Posterior vena cava (tissue), 2 donors: ENCODE measurements at regions not wholly inside any gene's neighbourhood (a gene's known extent, or its start where the extent isn't known, plus 50 kb on each side); places are given as distances from the start of the nearest gene placed in this dataset.

Experiments
- DNase-seq: peaks from one replicate; pipeline ENCODE4 v3.0.0-alpha.2; 2020; ENCODE audit warnings: low spot score
- intact Hi-C, 2 donors: fragments of 100-400 bp; cut with DNase I; formaldehyde crosslinking; loops; one replicate each; pipeline versions ENCODE4 v1.14.1 to v1.14.2; 2022 to 2023
- donor health status: DM: yes; HTN: yes; CAD: no.
- donor health status: DM: yes; HTN: yes; CAD: no.

DNA sequence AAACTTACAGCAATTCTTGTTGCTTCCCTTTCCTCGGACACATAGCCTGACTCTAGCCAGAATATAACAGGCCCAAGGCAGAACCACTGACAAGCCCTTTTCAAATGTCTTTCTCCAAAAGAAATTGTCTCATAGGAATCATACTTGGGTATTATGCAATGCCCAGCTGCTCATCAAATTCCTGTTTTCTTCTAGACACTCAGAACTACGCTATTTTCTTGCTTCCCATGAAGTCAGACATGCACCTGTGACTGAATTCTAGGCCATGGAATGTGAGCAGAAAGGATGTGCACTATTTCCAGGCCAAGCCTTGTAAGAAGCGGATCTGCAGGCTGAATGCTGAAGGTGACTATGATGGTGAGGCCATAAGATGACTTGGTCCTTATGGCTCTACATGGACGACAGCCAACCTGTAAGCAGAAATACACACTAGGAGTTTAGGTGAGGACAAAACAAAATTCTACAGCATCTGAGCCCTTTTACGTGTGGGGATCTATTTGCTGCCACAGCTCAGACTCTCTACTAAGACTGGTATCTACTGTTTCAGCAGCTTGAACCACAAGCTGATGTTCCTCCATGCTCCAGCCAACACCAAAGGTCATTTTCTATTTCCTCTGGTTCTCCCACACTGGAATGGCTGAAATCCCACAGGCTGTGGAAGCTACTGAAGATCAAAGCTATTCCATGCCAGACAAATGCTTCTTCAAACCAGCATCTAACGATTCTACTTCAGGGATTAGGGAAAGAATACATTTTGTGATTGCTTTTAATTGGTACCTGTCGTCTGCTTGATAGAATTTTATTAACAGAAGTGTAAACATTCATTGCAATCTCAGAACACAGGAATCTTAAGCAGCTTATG lies 378.7 kb downstream of the RBM43 start:
- DNase-seq = no peak
- intact Hi-C loops = no loop called here

DNA sequence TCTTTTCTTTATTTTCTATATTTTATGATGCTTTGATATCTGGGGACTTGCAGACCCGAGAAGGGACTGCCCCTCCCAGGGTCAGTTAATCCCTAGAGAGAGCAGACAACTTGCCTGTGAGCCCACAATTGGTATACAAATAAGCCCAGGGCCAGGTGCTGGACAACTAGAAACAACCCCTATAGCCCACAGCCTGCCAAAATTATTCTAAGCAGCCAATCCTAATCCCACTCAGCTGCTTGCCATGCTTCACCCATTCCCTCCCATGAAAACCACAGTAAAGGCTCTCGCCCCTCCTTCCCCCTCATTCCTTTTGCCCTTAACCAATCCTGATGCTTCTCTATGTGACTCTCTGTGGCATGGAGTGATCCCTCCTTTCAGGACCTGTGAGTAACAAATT lies 380.7 kb downstream of the RBM43 start:
- DNase-seq = no peak
- intact Hi-C loops = no loop called here

DNA sequence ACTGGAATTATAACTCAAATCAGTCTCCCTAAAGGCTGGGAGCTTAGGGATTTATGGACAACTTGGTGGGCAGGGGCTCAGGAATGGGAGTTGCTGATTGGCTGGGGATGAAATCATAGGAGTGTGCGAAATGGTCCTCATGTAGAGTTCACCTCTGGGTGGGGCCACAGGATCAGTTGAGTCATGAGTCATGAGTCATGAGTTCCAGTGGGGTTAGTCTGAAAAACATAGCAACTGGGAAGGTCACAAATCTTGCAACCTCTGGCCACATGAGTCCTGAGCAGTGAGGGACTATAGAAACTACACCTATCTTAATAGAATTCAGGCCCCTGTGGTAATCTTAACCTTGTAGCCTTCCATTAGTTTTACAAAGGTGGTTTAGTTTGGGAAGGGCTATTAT lies 383.3 kb downstream of the RBM43 start:
- no peak for DNase-seq

GRCh38 chr2:150876251-150876950 lies 385.3 kb downstream of the RBM43 start:
- no peak for DNase-seq
- intact Hi-C loops = no loop called here

More for the DNA sequence above, 383.3 kb downstream of the RBM43 start:
- intact Hi-C loops = no loop called here

GRCh38 chr2:150873396-150873772 lies 385.9 kb upstream of the RND3 start:
- DNase-seq = no peak
- intact Hi-C loops = no loop called here

DNA sequence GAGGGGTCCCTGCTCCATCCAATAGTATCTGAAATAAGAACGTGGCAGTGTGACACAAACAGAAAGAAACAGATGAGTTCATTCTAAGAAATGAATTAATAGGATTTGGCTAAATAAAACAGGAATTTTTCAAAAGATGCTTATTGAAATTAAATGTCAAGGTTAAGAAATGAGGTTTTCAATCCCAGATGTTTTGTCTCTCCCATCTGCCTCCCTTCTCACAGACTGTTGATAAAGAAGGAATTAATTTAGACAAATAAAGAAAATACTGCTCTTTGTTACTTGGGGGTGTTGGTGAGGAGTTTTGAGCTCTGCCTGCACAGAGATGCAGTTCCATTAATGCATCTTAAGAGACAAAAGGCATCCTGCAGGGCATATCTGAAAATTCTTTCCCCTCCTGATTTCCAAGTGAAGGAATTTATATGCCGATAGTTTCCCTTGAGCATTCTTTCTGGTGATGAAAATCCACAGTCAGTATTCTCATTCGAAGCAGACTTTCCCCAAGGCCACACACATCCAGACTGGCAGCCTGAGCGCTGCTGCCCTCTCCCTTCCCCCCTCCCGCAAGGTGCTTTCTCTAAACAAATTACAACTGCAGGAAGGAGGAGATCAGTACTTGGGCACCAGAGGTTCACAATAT lies 385.4 kb upstream of the RND3 start:
- no peak for DNase-seq
- intact Hi-C loops = no loop called here

GRCh38 chr2:150866431-150866830 lies 379.0 kb upstream of the RND3 start:
- DNase-seq = no peak
- intact Hi-C loops = no loop called here

DNA sequence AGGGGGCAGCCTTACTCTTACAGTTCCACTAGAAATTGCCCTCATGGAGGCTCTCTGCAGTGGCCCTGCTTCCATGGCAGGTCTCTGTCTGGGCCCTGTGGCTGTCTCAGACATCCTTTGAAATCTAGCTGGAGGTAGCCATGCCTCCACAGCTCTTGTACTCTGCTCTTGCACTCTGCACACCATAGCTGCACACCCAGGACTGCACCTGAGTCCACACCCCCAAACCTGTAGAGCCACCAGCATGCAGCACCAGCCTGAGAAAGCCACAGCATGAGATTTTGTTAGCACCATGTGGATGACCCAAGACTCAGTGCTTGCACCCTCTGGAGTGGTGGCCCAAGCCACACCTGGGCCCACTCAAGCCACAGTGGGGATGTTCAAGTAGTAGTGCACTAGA lies 376.2 kb upstream of the RND3 start:
- no peak for DNase-seq
- intact Hi-C loops = no loop called here

DNA sequence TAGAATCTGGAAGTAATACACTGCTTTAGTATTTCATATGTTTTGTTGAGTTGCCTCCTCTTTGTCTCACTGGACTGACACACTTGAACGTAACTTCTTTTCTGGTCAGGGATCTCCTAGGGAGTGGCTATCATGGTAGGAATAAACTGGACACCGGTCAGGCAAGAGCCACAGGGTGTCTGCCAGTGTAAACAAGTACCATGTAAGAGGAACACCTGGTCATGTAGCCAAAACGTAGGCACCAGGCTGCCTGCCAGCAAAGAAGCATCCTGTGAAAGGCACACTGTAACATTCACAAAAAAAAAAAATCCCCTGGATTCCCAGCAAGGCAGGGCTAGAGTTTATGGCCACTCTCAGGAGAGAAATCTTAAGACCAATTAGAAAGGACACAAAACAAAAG lies 372.8 kb upstream of the RND3 start:
- DNase-seq = no peak
- intact Hi-C loops = no loop called here

DNA sequence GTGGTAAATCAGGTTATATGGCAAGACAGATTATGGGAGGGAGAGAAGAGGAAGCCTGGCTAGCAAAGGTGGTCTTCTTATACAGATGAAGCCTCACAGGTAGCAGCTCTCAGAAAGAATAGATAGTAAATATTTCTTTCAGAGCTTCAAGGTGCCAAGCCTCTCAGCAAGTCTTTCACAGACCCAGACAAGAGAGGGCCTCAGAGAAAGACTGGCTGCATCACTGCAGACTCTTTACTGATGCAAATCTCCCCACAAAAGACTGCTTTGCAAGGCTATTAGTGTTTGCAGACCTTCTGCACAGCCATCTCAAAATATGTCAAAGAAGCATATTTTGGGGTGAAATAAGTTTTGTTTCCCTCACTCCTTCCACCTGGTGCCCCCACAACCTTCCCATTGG lies 372.4 kb upstream of the RND3 start:
- intact Hi-C loops = no loop called here
- no peak for DNase-seq

GRCh38 chr2:150859162-150859561 lies 371.7 kb upstream of the RND3 start:
- intact Hi-C loops = no loop called here
- no peak for DNase-seq

GRCh38 chr2:150858382-150858781 lies 370.9 kb upstream of the RND3 start:
- DNase-seq = no peak
- intact Hi-C loops = no loop called here

- intact Hi-C loops = no loop called here
- DNase-seq = no peak
Observed at GRCh38 chr2:150856596-150857281, 369.3 kb upstream of the RND3 start.

DNA sequence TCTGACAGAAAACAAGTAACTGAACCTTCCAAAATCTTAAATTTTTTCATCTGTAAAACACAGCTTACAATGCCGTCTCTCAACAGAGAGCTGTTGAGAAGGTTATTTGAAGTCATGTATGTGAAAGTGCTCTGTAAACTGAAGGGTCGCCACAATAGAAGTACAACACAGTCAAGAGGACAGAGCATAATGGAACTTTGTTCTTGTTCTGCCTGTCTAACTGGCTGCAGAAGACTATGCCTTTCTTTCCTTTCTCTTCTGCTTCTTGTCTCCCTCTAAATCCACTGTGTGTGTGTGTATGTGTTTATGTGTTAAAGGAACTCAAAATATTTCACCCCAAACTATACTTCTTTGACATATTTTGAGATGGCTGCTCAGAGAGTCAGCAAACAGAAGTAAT lies 365.8 kb upstream of the RND3 start:
- intact Hi-C loops = no loop called here
- DNase-seq = no peak

GRCh38 chr2:150850641-150851040 lies 363.2 kb upstream of the RND3 start:
- intact Hi-C loops = no loop called here
- DNase-seq = no peak

DNA sequence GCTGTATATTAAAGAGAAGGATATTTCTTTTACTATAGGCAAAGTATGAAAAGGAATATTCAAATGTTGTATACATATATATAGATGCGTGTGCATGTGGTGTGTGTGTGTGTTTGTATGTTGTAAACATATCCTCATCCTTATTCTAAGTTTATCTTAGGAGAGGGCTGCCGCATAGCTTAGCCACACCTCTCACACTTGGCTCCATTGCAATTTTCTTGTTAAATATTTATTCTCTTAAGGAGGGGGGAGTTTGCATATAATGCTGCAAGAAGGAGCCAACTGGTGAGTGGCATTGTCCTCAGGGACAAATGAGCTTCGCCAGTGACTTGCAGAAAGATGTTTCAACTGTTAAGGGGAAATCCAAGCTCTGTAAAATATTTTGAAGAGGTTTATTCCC lies 360.1 kb upstream of the RND3 start:
- DNase-seq = no peak
- intact Hi-C loops = no loop called here

DNA sequence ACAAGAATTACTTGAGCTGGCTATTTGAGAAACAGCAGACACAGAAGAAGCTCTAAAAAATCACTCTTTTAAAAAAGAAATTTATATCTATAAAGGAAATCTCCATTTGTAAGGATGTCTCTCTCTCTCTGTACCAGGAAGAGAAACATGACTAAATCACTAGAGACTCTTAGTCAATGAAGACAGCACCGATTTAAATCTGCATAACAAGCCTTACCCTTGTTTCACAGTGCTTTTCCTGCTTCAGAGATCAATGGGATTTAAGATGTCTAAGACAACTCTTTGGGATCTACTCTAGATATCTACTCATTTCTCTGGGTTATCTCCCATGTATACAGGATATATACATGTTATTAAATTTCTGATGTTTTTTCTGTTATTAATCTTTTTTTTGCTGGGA lies 359.2 kb upstream of the RND3 start:
- intact Hi-C loops = no loop called here
- DNase-seq = no peak

- DNase-seq = no peak
- intact Hi-C loops = no loop called here
Observed at GRCh38 chr2:150832686-150833085, 345.2 kb upstream of the RND3 start.

DNA sequence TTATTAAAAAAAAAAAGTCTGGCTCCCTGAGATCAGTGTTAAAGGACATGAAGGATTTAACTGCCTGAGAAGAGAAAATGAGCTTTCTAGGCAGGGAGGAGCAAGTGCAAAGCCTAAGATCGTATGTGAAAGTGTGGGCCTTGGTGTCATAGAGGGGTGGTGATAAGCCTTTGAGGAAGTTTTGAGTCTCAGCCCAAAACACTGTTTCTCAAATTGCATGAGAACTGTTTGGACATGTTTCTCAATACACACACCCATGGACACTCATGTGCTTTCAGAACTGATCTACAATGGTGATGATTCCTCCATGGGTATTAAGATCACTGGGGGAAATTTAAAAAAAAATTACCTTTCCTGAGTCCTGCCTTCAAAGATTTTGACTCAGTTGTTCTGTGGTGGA lies 336.7 kb upstream of the RND3 start:
- DNase-seq = no peak
- intact Hi-C loops = no loop called here

DNA sequence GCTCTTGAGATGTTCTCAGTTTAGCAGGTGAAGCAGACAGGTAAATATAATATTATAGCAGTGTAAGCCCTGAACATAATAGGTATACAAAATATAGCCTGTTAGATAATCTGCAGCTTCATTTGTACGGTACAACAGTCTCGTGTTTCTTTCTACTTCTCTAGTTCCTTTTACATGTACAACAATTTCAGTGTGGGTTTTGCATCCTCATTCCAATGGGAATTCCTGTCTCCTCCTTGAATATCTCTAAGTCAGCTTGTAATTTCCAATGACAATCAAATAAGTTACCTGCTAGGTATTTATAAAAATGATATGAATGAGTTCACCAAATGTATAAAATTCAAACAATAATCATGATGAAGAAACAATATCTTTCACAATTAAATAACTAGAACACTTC lies 330.0 kb upstream of the RND3 start:
- intact Hi-C loops = no loop called here
- DNase-seq = no peak
